Dendritic cell treated with granulocyte-macrophage colony-stimulating factor and Interleukin-4, amounts not matched to agents 40 ng/mL and 50 ng/mL, for 4 days (primary cell): ENCODE measurements at regions not wholly inside any gene's neighbourhood (a gene's known extent, or its start where the extent isn't known, plus 50 kb on each side); places are given as distances from the start of the nearest gene placed in this dataset.

Source experiments
- H3K27ac Mint-ChIP-seq: one replicate; pipeline ENCODE4 v1.8.0; 2022; ENCODE audit warnings: mild to moderate bottlenecking, mixed read lengths
- H3K27me3 Mint-ChIP-seq: one replicate; pipeline ENCODE4 v1.8.0; 2022; ENCODE audit warnings: mild to moderate bottlenecking, mixed read lengths
- H3K36me3 Mint-ChIP-seq: one replicate; pipeline ENCODE4 v1.8.0; 2022; ENCODE audit warnings: low read depth, mixed read lengths
- H3K4me1 Mint-ChIP-seq: one replicate; pipeline ENCODE4 v1.8.0; 2022; ENCODE audit warnings: low read depth, mixed read lengths
- H3K4me3 Mint-ChIP-seq: one replicate; pipeline ENCODE4 v1.8.0; 2022; ENCODE audit warnings: mild to moderate bottlenecking, moderate library complexity, mixed read lengths
- H3K9me3 Mint-ChIP-seq: one replicate; pipeline ENCODE4 v1.8.0; 2022; ENCODE audit warnings: mixed read lengths
- intact Hi-C: fragments of 100-400 bp; cut with micrococcal nuclease; formaldehyde crosslinking; loops from one replicate; pipeline ENCODE4 v1.15.0; 2022

DNA sequence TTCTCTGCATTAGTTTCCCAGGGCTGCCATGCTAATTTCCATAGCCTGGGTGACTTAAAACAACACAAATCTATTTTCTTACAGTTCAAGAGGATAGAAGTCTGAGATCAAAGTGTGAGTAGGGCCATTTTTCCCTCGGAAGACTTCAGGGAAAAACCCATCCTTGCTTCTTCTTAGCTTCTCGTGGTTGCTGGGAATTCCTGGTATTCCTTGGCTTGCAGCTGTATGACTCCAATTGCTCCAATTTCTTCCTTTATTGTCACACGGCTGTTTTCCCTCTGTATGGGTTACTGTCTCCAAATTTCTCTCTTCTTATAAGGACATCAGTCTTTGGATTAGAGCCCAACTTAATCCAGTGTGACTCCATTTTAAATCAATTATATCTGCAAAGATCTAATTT, 128.4 kb upstream of the JAG1 start:
- Mint-ChIP-seq H3K4me1 (no peaks in the 10 kb centered on the region), H3K36me3 (no peaks in the 10 kb centered on the region), H3K27ac (no peak overlapping the region), H3K9me3 (no peaks in the 10 kb centered on the region), H3K4me3 (no peak overlapping the region), H3K27me3 (no peaks in the 10 kb centered on the region)
- intact Hi-C loops, result no loop called here

GRCh38 chr20:10805764-10806163, 132.0 kb upstream of the JAG1 start:
- H3K27me3 Mint-ChIP-seq, result no peaks in the 10 kb centered on the region
- no peaks in the 10 kb centered on the region for H3K36me3 Mint-ChIP-seq
- no peaks in the 10 kb centered on the region for H3K4me1 Mint-ChIP-seq
- no peak overlapping the region for H3K27ac Mint-ChIP-seq
- intact Hi-C loops, result no loop called here
- no peak overlapping the region for H3K4me3 Mint-ChIP-seq
- no peaks in the 10 kb centered on the region for H3K9me3 Mint-ChIP-seq

- H3K36me3 Mint-ChIP-seq, result no peaks in the 10 kb centered on the region
- no peaks in the 10 kb centered on the region for H3K9me3 Mint-ChIP-seq
- no peak overlapping the region for H3K4me3 Mint-ChIP-seq
- intact Hi-C loops, result no loop called here
- no peak overlapping the region for H3K27ac Mint-ChIP-seq
- H3K27me3 Mint-ChIP-seq, result no peaks in the 10 kb centered on the region
- H3K4me1 Mint-ChIP-seq, result no peaks in the 10 kb centered on the region
Observed at GRCh38 chr20:10806539-10806938, 132.7 kb upstream of the JAG1 start.

- H3K27me3 Mint-ChIP-seq, result no peaks in the 10 kb centered on the region
- no peaks in the 10 kb centered on the region for H3K4me1 Mint-ChIP-seq
Observed at GRCh38 chr20:10807013-10807412, 133.2 kb upstream of the JAG1 start.

DNA sequence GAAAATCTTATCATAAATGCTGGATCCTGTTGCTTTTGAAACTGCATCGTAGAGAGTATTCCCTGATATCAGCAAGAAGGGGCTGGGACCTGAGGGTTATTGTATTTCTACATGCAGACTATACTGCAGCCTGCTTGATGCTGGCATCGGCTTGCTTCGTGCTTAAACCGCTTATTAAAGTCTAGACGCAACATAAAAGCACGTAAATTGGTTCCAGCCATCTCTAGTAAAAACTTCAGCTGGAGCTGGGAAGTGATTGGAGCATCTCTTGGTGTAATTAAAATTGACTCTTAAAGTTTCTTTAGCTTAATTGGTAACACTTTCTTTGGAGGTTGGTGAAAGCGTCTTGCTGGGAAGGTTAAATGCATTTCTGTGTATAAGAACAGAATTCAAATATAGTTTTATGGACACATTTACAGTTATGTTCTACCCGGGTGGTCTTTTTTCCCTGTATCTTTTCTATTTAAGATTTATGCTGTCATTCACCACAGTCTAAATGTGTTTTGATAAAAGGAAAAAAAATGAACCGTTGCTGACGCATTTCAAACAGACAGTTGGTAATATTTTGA, 139.0 kb upstream of the JAG1 start:
- intact Hi-C loops, result no loop called here
- Mint-ChIP-seq H3K27ac (no peak overlapping the region), H3K36me3 (no peaks in the 10 kb centered on the region), H3K4me1 (no peaks in the 10 kb centered on the region), H3K4me3 (no peak overlapping the region), H3K27me3 (no peaks in the 10 kb centered on the region), H3K9me3 (no peaks in the 10 kb centered on the region)

More at GRCh38 chr20:10807013-10807412, 133.2 kb upstream of the JAG1 start:
- intact Hi-C loops, result no loop called here
- Mint-ChIP-seq H3K4me3 (no peak overlapping the region), H3K27ac (no peak overlapping the region), H3K36me3 (no peaks in the 10 kb centered on the region), H3K9me3 (no peaks in the 10 kb centered on the region)

DNA sequence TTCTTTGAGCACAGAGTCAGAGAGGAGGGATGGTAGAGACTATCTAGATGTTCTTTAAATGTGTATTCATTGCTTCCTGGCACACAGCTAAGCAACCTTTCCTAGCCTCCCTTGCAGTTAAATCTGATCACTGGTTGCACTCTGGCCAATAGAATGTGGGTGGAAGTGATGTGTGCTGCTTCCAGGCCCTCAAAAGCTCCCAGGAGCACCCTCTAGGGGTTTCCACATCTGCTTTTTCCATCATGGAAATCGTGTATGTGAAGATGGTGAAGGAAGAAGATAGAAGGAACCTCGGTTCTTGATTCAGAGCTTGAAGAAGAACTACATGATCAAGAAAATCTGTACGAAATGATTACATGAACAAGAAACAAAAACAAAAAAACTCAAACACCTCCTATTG, 149.8 kb upstream of the JAG1 start:
- intact Hi-C loops, result no loop called here
- no peaks in the 10 kb centered on the region for H3K4me1 Mint-ChIP-seq
- no peak overlapping the region for H3K4me3 Mint-ChIP-seq
- peaks cover 6% of the 10 kb centered on the region for H3K9me3 Mint-ChIP-seq
- no peak overlapping the region for H3K27ac Mint-ChIP-seq
- no peaks in the 10 kb centered on the region for H3K36me3 Mint-ChIP-seq
- no peaks in the 10 kb centered on the region for H3K27me3 Mint-ChIP-seq

- no peaks in the 10 kb centered on the region for H3K4me1 Mint-ChIP-seq
- H3K27ac Mint-ChIP-seq, result no peak overlapping the region
- H3K4me3 Mint-ChIP-seq, result no peak overlapping the region
- H3K9me3 Mint-ChIP-seq, result no peaks in the 10 kb centered on the region
- intact Hi-C loops, result no loop called here
- H3K36me3 Mint-ChIP-seq, result no peaks in the 10 kb centered on the region
- no peaks in the 10 kb centered on the region for H3K27me3 Mint-ChIP-seq
Observed at GRCh38 chr20:10824750-10825500, 151.1 kb upstream of the JAG1 start.

DNA sequence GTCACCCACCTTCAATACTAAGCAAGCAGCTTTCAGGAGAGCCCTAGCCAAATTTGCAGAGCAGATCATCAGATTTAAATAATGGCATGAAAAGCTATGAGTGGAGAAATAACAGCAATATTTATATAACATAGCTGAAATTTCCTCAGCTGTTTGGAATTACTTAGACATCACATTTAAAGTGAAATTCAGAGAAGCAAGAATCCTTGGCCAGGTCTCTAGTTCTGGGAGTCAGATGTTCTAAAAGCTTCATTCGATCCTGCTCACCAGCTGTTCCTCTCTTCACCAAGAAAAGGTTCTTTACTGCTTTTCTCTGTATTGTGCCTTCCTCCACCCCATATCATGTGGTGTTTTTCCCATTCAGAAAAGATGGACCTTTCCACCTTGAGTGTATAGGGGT, 152.3 kb upstream of the JAG1 start:
- H3K9me3 Mint-ChIP-seq, result no peaks in the 10 kb centered on the region
- H3K27me3 Mint-ChIP-seq, result no peaks in the 10 kb centered on the region
- H3K4me1 Mint-ChIP-seq, result no peaks in the 10 kb centered on the region
- H3K27ac Mint-ChIP-seq, result no peak overlapping the region
- no peak overlapping the region for H3K4me3 Mint-ChIP-seq
- intact Hi-C loops, result no loop called here
- no peaks in the 10 kb centered on the region for H3K36me3 Mint-ChIP-seq

GRCh38 chr20:10828180-10828579, 154.4 kb upstream of the JAG1 start:
- H3K4me3 Mint-ChIP-seq, result no peak overlapping the region

GRCh38 chr20:10832141-10832540, 158.3 kb upstream of the JAG1 start:
- H3K36me3 Mint-ChIP-seq, result no peaks in the 10 kb centered on the region
- H3K9me3 Mint-ChIP-seq, result no peaks in the 10 kb centered on the region
- H3K4me1 Mint-ChIP-seq, result no peaks in the 10 kb centered on the region
- intact Hi-C loops, result no loop called here
- no peak overlapping the region for H3K4me3 Mint-ChIP-seq
- no peak overlapping the region for H3K27ac Mint-ChIP-seq
- H3K27me3 Mint-ChIP-seq, result no peaks in the 10 kb centered on the region

More at GRCh38 chr20:10828180-10828579, 154.4 kb upstream of the JAG1 start:
- no peaks in the 10 kb centered on the region for H3K36me3 Mint-ChIP-seq
- H3K27ac Mint-ChIP-seq, result no peak overlapping the region
- no peaks in the 10 kb centered on the region for H3K9me3 Mint-ChIP-seq
- intact Hi-C loops, result no loop called here
- H3K4me1 Mint-ChIP-seq, result no peaks in the 10 kb centered on the region
- no peaks in the 10 kb centered on the region for H3K27me3 Mint-ChIP-seq

DNA sequence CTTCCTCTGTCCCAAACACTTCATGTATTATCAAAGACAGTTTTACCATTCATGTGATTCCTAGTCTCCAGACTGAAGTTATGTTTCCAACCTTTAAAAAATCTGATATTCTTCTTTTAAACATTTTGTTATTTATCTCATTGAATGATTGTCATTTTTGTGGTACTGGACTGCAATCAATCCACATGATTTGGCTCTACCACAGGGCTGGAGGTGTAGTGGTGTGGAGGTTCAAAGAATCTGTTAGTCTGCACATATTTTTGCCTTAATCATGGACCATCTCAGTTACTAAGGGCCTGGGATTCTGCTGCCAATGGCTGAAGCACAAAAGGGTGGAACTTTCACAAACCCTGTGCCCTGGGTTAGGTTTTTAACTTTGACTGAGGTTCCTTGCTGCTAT, 164.1 kb upstream of the JAG1 start:
- H3K9me3 Mint-ChIP-seq, result peaks cover 25% of the 10 kb centered on the region
- H3K27ac Mint-ChIP-seq, result no peak overlapping the region
- no peaks in the 10 kb centered on the region for H3K4me1 Mint-ChIP-seq

DNA sequence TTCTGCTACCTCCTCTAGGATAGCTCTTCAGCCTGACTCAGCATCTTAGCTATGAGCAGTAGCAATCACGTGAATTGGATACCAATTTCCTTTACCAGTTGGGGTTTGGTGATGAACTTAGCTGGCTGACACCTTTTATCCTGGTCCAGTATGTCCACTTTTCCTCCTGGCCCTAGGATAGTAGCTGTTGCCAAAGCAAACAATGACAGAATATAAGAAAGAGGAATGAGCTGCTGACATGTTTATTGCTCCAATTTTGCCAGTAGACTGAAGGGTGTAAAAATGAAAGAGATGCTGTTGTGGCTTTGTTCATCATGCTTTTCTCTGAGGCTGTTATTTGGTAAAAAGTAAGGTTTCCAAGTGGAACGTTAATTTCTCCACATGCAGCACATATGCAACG, 168.3 kb upstream of the JAG1 start:
- Mint-ChIP-seq H3K9me3 (peaks cover 36% of the 10 kb centered on the region), H3K27ac (no peak overlapping the region), H3K4me3 (no peak overlapping the region), H3K4me1 (no peaks in the 10 kb centered on the region), H3K27me3 (no peaks in the 10 kb centered on the region), H3K36me3 (no peaks in the 10 kb centered on the region)
- intact Hi-C loops, result no loop called here

More for the DNA sequence above, 164.1 kb upstream of the JAG1 start:
- Mint-ChIP-seq H3K27me3 (no peaks in the 10 kb centered on the region), H3K4me3 (no peak overlapping the region), H3K36me3 (no peaks in the 10 kb centered on the region)
- intact Hi-C loops, result no loop called here

GRCh38 chr20:10843146-10843711, 169.4 kb upstream of the JAG1 start:
- intact Hi-C loops, result no loop called here
- no peaks in the 10 kb centered on the region for H3K36me3 Mint-ChIP-seq
- peaks cover under 1% of the 10 kb centered on the region for H3K4me1 Mint-ChIP-seq
- peaks cover 36% of the 10 kb centered on the region for H3K9me3 Mint-ChIP-seq
- no peaks in the 10 kb centered on the region for H3K27me3 Mint-ChIP-seq
- H3K4me3 Mint-ChIP-seq, result no peak overlapping the region
- H3K27ac Mint-ChIP-seq, result no peak overlapping the region

DNA sequence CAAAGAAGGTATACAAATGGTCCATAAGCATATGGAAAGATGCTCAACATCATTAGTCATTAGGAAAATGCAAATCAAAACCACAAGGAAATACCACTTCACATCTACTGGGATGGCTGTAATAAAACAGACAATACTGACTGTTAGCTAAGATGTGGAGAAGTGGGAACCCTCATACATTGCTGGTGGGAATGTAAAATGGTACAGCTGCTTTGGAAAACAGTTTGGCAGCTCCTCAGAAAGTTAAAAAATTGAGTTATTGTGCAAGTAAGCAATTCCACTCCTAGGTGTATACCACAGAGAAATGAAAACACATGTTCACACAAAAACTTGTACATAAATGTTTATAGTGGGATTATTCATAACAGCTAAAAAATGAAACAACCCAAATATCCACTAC, 173.0 kb upstream of the JAG1 start:
- no peaks in the 10 kb centered on the region for H3K36me3 Mint-ChIP-seq
- intact Hi-C loops, result no loop called here
- H3K27me3 Mint-ChIP-seq, result no peaks in the 10 kb centered on the region
- H3K4me3 Mint-ChIP-seq, result no peak overlapping the region
- peaks cover 22% of the 10 kb centered on the region for H3K9me3 Mint-ChIP-seq
- no peak overlapping the region for H3K27ac Mint-ChIP-seq
- peaks cover 13% of the 10 kb centered on the region for H3K4me1 Mint-ChIP-seq
